ENCODE measurements at regions not wholly inside any gene's neighbourhood (a gene's known extent, or its start where the extent isn't known, plus 50 kb on each side); places are given as distances from the start of the nearest gene placed in this dataset.

GRCh38 chr1:238191170-238191569 lies 300.4 kb upstream of the ZP4 start:
- no peak for DNase-seq (ENCODE audit: low spot score)

GRCh38 chr1:238187575-238187949 lies 296.8 kb upstream of the ZP4 start:
- DNase-seq (ENCODE audit: low spot score), result no peak

DNA sequence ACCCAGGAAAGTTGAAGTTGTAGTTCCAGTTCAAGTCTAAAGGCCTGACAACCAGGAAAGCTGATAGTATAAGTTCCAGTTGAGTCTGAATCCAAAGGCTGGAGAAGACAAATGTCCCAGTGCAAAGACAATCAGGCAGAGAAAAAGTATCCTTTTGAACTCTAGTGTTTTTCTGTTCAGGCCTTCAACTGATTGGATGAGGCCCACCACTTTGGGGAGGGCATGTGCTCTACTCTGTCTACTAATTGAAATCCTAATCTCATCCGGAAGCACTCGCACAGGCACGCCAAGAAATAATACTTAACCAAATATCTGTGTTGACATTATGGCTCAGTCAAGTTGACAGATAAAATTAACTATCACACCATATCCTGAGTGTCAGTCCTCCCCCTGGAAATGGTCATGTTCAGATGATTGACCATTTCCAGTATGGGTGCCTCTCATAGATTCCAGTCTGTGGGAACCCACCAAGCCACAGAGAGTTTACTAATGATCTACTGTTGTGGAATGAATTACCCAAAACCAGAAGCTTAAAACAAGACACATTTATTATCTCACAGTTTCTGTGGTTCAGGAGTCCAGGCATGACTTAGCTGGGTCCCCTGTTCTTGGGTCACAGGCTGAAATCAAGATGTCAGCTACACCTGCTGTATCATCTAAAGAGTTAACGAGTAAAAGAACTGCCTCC lies 296.3 kb upstream of the ZP4 start:
- no peak for DNase-seq (ENCODE audit: low spot score)

GRCh38 chr1:238177960-238178645 lies 287.4 kb upstream of the ZP4 start:
- no peak for DNase-seq (ENCODE audit: low spot score)

- no peak for DNase-seq (ENCODE audit: low spot score)
These were observed 286.6 kb upstream of the ZP4 start for GRCh38 chr1:238177351-238177750.

- DNase-seq (ENCODE audit: low spot score), result no peak
These were observed 285.7 kb upstream of the ZP4 start for GRCh38 chr1:238176441-238176840.

GRCh38 chr1:238171985-238172384 lies 281.3 kb upstream of the ZP4 start:
- no peak for DNase-seq (ENCODE audit: low spot score)

DNA sequence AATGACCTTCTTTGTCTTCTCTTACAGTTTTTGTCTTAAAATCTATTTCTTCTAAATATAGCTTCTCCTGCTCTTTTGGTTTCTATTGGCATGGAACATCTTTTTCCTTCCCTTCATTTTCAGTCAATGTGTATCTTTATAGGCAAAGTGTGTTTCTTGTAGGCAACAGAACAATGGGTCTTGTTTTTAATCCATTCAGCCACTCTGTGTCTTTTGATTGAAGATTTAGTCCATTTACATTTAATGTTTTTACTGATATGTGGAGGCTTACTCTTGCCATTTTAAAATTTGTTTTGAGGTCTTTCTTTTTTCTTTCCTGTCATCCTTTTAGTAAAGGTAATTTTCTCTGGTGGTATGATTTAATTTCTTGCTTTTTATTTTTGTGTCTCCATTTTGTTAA lies 271.2 kb upstream of the ZP4 start:
- DNase-seq (ENCODE audit: low spot score), result no peak

DNA sequence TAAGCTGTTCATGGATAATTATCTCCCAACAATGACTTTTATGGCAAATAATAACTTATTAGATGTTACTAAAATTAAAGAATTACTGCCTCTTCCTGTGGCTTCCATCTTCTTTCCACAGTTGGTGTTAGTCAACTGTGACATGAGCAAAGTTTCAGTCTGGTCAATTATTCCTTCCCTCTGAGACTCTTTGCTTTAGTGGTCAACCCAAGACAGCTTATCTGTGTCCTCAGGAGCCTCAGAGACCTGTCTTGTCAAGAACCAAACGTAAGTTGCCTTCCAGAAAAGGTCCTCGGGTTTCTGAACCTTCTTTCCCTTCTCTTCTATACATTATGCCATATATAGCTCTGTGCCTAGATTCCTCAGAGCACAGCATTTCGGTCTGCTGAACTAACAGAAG lies 263.2 kb upstream of the ZP4 start:
- DNase-seq (ENCODE audit: low spot score), result no peak

GRCh38 chr1:238153253-238153652 lies 262.5 kb upstream of the ZP4 start:
- DNase-seq (ENCODE audit: low spot score), result no peak

- no peak for DNase-seq (ENCODE audit: low spot score)
These were observed 261.4 kb upstream of the ZP4 start for GRCh38 chr1:238152119-238152518.

DNA sequence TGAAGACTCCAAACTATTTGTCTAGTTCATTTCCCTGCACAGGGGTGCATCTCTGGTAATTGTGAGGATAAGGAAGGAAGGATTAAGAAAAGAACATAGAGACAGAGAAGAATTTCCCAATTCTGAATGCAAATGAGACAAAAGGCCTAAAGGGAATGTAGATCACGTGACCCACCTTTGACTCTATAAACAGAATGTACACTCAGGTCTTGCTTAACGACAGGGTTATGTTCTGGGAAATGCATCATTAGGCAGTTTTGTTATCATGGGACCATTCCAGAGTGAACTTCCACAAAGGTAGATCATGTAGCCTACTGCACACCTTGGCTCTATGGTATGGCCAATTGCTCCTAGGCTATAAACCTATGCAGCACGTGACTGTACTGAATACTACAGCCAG lies 252.3 kb upstream of the ZP4 start:
- no peak for DNase-seq (ENCODE audit: low spot score)

DNA sequence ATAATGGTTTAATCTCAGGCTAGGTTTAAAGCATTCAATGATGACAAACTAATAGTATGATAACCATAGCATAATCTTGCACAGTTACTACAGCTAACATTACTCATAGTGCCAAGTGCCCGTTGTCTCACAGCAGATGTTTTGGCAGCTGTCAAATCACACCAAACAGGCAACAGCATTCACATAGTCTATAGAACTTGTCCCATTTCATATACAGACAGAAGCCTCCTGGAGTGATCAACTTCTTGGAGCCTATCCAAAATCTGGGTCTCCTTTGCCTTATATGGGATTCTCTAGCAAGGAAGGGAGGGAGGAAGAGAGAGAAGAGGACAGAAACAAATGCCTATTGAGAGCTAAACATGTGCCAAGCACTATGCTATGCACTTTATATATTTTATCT lies 250.6 kb upstream of the ZP4 start:
- DNase-seq (ENCODE audit: low spot score), result no peak

GRCh38 chr1:238139713-238140112 lies 249.0 kb upstream of the ZP4 start:
- DNase-seq (ENCODE audit: low spot score), result no peak

- no peak for DNase-seq (ENCODE audit: low spot score)
These were observed 247.4 kb upstream of the ZP4 start for GRCh38 chr1:238138059-238138626.

- DNase-seq (ENCODE audit: low spot score), result no peak
These were observed 245.3 kb upstream of the ZP4 start for GRCh38 chr1:238135708-238136664.

GRCh38 chr1:238129677-238130076 lies 239.0 kb upstream of the ZP4 start:
- no peak for DNase-seq (ENCODE audit: low spot score)

- no peak for DNase-seq (ENCODE audit: low spot score)
These were observed 232.5 kb upstream of the ZP4 start for GRCh38 chr1:238123201-238123600.

DNA sequence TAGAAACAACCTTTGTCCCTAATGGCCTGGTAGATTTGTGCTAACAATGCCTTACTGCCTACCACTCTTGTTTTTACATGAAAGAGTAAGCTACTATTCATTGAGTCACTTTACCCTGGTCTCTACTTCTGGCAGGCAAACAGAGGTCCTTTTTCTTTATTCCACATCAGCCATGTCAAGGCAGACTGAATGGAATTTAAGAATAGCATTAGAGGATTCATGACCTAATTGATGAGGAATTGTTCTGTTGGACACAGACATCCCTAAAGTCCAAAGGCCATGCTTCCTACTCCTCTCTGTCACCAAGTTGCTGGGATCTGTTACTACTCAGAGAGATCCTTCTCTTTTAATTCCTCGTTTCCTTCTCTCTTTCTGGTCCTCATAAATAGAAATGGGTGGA lies 229.1 kb upstream of the ZP4 start:
- DNase-seq (ENCODE audit: low spot score), result no peak

DNA sequence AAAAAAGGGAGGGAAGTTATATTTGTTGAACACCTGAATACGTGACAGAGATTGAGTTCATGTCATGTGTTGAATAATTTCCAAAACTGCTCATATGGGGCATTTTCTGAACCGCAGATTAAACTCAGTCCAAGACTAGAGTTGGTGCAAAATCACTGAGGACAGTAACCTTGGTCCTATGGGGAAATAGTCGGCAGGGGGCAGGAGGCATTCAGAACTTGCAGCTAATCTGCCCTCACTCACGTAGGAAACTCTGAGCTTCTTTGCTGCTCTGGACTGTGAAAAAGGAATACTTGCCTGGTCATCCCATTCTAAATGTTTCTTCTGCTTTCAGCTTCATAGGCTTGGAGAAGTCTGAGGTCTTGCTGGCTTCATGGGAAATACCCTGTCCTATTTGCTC lies 228.3 kb upstream of the ZP4 start:
- no peak for DNase-seq (ENCODE audit: low spot score)

DNA sequence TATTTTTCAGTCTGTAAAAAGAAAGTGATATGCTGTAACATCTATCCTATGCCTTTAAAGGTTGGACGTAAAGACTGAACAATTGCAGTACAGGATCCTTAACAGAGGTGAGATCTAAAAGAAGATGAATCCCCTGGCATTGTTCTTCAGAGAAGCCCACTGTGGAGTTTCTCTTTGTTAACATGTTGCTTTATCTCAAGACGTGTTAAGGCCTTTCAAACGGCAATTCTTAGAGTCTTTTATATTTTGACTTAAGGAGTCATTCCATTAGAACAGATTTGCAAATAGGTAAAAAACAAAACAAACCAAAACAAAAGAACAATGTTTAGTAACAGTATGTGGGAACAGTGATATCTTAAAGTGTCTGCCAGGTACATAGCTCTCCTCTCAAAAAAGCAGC lies 225.1 kb upstream of the ZP4 start:
- no peak for DNase-seq (ENCODE audit: low spot score)

GRCh38 chr1:238112952-238113621 lies 222.4 kb upstream of the ZP4 start:
- DNase-seq (ENCODE audit: low spot score), result no peak
